HL-60 (cell line): ENCODE measurements at regions not wholly inside any gene's neighbourhood (a gene's known extent, or its start where the extent isn't known, plus 50 kb on each side); places are given as distances from the start of the nearest gene placed in this dataset.

Experiments
- CTCF ChIP-seq: IDR thresholded peaks from one replicate; pipeline ENCODE4 v1.5.1; 2011; ENCODE audit warnings: low read length, control low read depth, inconsistent platforms; ENCODE audit not compliant: insufficient read depth
- REST ChIP-seq: IDR thresholded peaks from 2 replicates; pipeline ENCODE4 v1.6.1; 2012; ENCODE audit warnings: low read depth; ENCODE audit not compliant: insufficient replicate concordance

- TF ChIP-seq CTCF (no peak), REST (no peak)
These were observed 592.3 kb downstream of the TMEM114 start for GRCh38 chr16:7997966-7998365.
